ENCODE measurements at regions not wholly inside any gene's neighbourhood (a gene's known extent, or its start where the extent isn't known, plus 50 kb on each side); places are given as distances from the start of the nearest gene placed in this dataset.

DNA sequence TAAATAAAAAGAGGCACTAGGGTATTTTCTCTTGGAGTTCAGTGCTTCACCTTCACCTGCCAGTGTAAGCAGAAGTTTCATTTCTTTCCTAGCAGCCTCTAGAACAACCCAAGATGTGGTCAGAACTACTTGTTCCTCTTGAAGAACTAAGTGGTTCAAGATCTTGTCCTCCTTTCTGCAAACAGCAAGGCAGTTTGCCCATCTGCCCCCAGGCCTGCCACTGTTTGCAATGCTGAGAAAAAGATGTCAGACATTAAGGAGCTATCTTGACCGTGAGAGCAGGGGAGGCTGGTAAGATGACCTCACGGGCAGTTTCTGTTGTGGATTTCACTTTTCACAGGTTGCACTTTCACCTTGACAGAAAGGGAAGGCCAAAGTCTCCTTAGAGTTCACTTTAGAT, 52.0 kb upstream of the KLF4 start:
- ChIA-PET CTCF (no interaction called here), POLR2A (ENCODE audit: low non-redundant PET) (no interaction called here)
- TF ChIP-seq, protein P1, sequence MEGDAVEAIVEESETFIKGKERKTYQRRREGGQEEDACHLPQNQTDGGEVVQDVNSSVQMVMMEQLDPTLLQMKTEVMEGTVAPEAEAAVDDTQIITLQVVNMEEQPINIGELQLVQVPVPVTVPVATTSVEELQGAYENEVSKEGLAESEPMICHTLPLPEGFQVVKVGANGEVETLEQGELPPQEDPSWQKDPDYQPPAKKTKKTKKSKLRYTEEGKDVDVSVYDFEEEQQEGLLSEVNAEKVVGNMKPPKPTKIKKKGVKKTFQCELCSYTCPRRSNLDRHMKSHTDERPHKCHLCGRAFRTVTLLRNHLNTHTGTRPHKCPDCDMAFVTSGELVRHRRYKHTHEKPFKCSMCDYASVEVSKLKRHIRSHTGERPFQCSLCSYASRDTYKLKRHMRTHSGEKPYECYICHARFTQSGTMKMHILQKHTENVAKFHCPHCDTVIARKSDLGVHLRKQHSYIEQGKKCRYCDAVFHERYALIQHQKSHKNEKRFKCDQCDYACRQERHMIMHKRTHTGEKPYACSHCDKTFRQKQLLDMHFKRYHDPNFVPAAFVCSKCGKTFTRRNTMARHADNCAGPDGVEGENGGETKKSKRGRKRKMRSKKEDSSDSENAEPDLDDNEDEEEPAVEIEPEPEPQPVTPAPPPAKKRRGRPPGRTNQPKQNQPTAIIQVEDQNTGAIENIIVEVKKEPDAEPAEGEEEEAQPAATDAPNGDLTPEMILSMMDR (conservative IDR thresholded peaks at IDR 0.05; ENCODE audit: low read depth) = no peak
- no peak overlapping the region for H3K27ac ChIP-seq
- DNase-seq (ENCODE audit: low spot score) = no peak

DNA sequence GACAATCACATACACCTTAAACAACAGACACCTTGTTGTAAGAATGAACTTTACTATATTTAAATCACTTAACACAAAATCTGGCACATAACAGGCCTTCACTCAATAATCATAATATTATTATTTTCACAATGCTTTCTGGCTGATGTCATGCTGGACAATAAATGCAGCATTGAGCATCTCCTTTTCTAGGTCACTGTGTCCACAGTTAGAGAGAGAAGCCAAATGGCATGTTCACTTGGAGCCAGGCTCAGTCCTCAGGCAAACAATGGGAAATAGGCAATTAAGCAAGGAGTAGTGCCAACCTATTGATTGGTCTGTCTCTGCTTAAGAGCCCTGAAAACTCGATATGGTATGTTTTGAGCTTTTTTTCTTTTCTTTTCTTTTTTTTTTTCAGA, 50.6 kb upstream of the KLF4 start:
- TF ChIP-seq, protein P1 (conservative IDR thresholded peaks at IDR 0.05; ENCODE audit: low read depth) = no peak
- ChIA-PET POLR2A (ENCODE audit: low non-redundant PET) (no interaction called here), CTCF (no interaction called here)
- DNase-seq (ENCODE audit: low spot score) = no peak
- H3K27ac ChIP-seq = no peak overlapping the region

DNA sequence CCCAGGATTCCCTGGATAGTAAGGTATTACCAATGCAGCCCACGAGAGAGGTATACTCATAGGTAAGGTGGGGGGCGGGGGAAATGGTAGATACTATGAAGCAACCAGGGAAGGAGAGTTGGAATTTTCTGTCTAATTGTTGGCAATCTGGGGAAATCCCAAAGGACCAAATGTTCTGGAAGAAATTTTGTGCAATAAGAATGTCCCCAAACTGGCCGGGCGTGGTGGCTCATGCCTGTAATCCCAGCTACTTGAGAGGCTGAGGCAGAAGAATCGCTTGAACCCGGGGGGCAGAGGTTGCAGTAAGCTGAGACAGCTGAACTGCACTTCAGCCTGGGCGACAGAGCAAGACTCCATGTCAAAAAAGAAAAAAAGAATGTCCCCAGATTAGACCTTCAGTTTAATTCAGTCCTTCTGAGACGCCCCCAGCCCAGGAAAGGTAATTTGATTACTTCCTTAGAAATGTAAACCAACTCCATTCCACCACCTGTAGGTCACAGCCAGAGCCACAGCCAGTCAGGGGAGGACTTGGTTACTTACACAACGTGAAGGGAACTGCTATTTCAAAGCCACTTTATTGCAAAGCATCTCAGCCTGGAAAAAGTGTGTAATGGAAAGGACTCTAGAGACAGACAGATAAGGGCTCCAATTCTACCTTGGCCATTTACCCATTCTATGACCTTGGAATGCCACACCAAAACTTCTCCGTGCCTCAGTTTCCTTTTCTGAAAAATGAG, 50.0 kb upstream of the KLF4 start:
- DNase-seq (ENCODE audit: low spot score) = no peak
- TF ChIP-seq, protein P1 (conservative IDR thresholded peaks at IDR 0.05; ENCODE audit: low read depth) = no peak
- CTCF ChIA-PET = no interaction called here
- POLR2A ChIA-PET (ENCODE audit: low non-redundant PET) = no interaction called here
- H3K27ac ChIP-seq = no peak overlapping the region
